Activated CD4-positive, alpha-beta T cell treated with anti-CD3 and anti-CD28 coated beads for 36 hours (primary cell): ENCODE measurements at regions not wholly inside any gene's neighbourhood (a gene's known extent, or its start where the extent isn't known, plus 50 kb on each side); places are given as distances from the start of the nearest gene placed in this dataset.

Source experiments
- ATAC-seq: fragments of 200-7000 bp; cut with Tn5 transposase; one replicate; pipeline ENCODE4 v1.10.0; 2021; ENCODE audit warnings: mild to moderate bottlenecking, moderate library complexity
- CTCF ChIA-PET: fragments of 350-600 bp; sonication (Branson Sonifier 250); formaldehyde crosslinking; loops from one replicate; lab custom pipeline; 2021; ENCODE audit warnings: antibody characterized with exemption; lab: Charles Lee
- POLR2A ChIA-PET: fragments of 350-600 bp; sonication (Branson Sonifier 250); formaldehyde crosslinking; loops from one replicate; lab custom pipeline; 2021; ENCODE audit warnings: antibody characterized with exemption, inconsistent platforms; lab: Charles Lee
- DNase-seq: peaks from one replicate; pipeline ENCODE4 v3.0.0-alpha.2; 2020
- H3K27ac Mint-ChIP-seq: one replicate; pipeline ENCODE4 v1.8.0; 2021; ENCODE audit warnings: mixed read lengths
- H3K27me3 Mint-ChIP-seq: one replicate; pipeline ENCODE4 v1.8.0; 2021; ENCODE audit warnings: mixed read lengths
- H3K36me3 Mint-ChIP-seq: one replicate; pipeline ENCODE4 v1.8.0; 2021; ENCODE audit warnings: low read depth, mixed read lengths
- H3K4me1 Mint-ChIP-seq: one replicate; pipeline ENCODE4 v1.8.0; 2021; ENCODE audit warnings: mixed read lengths
- H3K4me3 Mint-ChIP-seq: one replicate; pipeline ENCODE4 v1.8.0; 2021; ENCODE audit warnings: mild to moderate bottlenecking, moderate library complexity, mixed read lengths
- H3K9me3 Mint-ChIP-seq: one replicate; pipeline ENCODE4 v1.8.0; 2021; ENCODE audit warnings: low read depth, mixed read lengths
- intact Hi-C, 2 experiments: fragments of 100-400 bp; cut with DNase I in 1 of 2; cut with micrococcal nuclease in 1 of 2; formaldehyde crosslinking; loops; one replicate each; pipeline versions ENCODE4 v1.14.2 to v1.15.1; 2022 to 2024; cut with DNase I, micrococcal nuclease

- Mint-ChIP-seq H3K9me3 (no peaks in the 10 kb centered on the region), H3K4me3 (no peak overlapping the region), H3K36me3 (no peaks in the 10 kb centered on the region), H3K4me1 (no peaks in the 10 kb centered on the region), H3K27me3 (peaks cover 2% of the 10 kb centered on the region), H3K27ac (no peak overlapping the region)
- ChIA-PET POLR2A (no interaction called here), CTCF (no interaction called here)
- DNase-seq = no peak
- ATAC-seq = no peak
- intact Hi-C loops = no loop called here
These were observed 100.7 kb upstream of the MAP1LC3B2 start for GRCh38 chr12:116458492-116458891.

- Mint-ChIP-seq H3K27me3 (peaks cover 2% of the 10 kb centered on the region), H3K9me3 (no peaks in the 10 kb centered on the region), H3K27ac (no peak overlapping the region), H3K4me3 (no peak overlapping the region), H3K36me3 (no peaks in the 10 kb centered on the region), H3K4me1 (no peaks in the 10 kb centered on the region)
- ChIA-PET CTCF (interaction anchor here (0.8 kb wide), 1 partner anchor 21 kb away, joined by 3 read pairs; no protein-coding TSS in a partner anchor), POLR2A (no interaction called here)
- intact Hi-C loops = no loop called here
- DNase-seq = no peak
- no peak for ATAC-seq
These were observed 99.9 kb upstream of the MAP1LC3B2 start for GRCh38 chr12:116459011-116459875.

DNA sequence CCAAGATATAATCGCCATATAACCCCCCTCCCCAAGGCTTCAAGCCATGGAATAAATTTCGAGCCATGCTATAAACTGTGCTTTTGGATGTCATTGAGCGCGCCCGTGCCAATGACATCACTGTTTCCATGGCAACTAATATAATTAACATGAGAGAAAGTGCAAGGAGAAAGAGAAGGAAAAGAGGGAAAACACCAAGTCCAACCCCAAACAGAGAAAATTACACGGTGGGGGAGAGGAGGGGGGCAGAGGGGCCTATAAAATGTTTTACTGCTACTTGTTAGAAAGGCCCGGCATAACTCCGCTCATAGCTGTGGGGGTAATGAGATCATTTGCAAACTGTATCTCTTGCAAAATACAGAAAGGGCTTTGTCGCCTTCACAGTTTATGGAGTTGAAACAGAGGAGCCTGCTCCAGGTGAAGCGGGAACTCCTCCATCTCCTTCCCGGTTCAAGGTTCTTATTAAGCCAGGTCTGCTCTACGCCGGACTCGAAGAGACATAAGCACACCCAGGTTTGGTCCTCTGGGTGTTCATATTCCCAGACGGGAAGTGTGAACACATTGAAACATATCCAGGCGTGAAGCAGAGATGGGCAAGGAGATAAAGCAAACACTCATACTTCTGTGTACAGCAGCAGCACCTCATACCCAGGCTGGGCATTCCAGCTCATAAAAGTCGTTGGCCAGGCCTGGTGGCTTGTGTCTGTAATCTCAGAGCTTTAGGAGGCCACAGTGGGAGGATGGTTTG is 99.1 kb upstream of the MAP1LC3B2 start:
- no peaks in the 10 kb centered on the region for H3K9me3 Mint-ChIP-seq
- DNase-seq (no peak), ATAC-seq (no peak)
- H3K27me3 Mint-ChIP-seq = peaks cover 2% of the 10 kb centered on the region
- CTCF ChIA-PET = interaction anchor here (0.8 kb wide), 1 partner anchor 20 kb away, joined by 3 read pairs; no protein-coding TSS in a partner anchor
- H3K4me1 Mint-ChIP-seq = no peaks in the 10 kb centered on the region
- H3K36me3 Mint-ChIP-seq = no peaks in the 10 kb centered on the region
- POLR2A ChIA-PET = no interaction called here
- intact Hi-C loops = no loop called here
- no peak overlapping the region for H3K4me3 Mint-ChIP-seq
- no peak overlapping the region for H3K27ac Mint-ChIP-seq

DNA sequence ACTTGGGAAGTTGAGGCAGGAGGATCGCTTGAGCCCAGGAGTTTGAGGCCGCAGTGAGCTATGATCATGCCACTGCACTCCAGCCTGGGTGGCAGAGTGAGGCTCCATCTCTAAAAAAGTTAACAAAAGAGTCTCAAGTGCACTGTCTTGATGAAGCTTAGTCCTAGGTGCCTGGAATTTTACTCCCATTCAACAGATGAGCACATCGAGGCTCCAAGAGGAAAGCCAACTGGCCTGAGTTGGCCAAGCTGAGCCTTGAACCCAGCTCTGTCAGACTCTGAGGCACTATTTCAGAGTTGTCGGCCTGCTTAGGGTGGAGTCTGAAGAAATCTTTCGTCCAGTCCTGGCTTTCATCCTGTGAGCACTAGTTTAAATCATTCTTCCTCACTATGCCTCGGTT is 98.1 kb upstream of the MAP1LC3B2 start:
- H3K27ac Mint-ChIP-seq = no peak overlapping the region
- no peak overlapping the region for H3K4me3 Mint-ChIP-seq
- intact Hi-C loops = no loop called here
- POLR2A ChIA-PET = no interaction called here
- DNase-seq = no peak
- H3K27me3 Mint-ChIP-seq = peaks cover 2% of the 10 kb centered on the region
- no peaks in the 10 kb centered on the region for H3K36me3 Mint-ChIP-seq
- no peak for ATAC-seq
- CTCF ChIA-PET = interaction anchor here (1.1 kb wide), 1 partner anchor 27 kb away, joined by 4 read pairs; no protein-coding TSS in a partner anchor
- no peaks in the 10 kb centered on the region for H3K4me1 Mint-ChIP-seq
- H3K9me3 Mint-ChIP-seq = no peaks in the 10 kb centered on the region

DNA sequence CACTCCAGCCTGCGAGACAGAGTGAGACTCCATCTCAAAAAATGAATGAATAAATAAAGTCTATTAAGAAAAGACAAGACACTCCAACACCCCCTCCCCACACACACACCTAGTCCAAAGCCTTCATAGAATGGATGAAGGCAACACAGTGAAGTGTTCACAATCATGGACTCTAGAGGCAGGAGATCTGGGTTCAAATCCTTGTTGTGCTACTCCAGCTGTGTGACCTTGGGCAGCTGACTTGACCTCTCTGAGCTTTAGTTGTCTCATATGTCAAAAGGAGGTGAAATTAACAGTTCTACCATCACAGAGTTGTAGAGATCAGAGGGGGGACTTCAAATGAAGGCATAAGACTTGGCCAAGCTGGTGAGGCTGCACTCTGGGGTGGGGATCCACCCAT is 95.8 kb upstream of the MAP1LC3B2 start:
- ChIA-PET CTCF (interaction anchor here (0.6 kb wide), 1 partner anchor 1827 kb away, joined by 3 read pairs; no protein-coding TSS in a partner anchor), POLR2A (no interaction called here)
- no peak for ATAC-seq
- intact Hi-C loops = no loop called here
- Mint-ChIP-seq H3K9me3 (no peaks in the 10 kb centered on the region), H3K27me3 (no peaks in the 10 kb centered on the region), H3K27ac (no peak overlapping the region), H3K4me1 (no peaks in the 10 kb centered on the region), H3K4me3 (no peak overlapping the region), H3K36me3 (no peaks in the 10 kb centered on the region)
- DNase-seq = no peak

GRCh38 chr12:116465407-116465806 is 93.8 kb upstream of the MAP1LC3B2 start:
- H3K4me1 Mint-ChIP-seq = no peaks in the 10 kb centered on the region
- H3K27me3 Mint-ChIP-seq = no peaks in the 10 kb centered on the region
- ATAC-seq (no peak), DNase-seq (no peak)
- no peaks in the 10 kb centered on the region for H3K9me3 Mint-ChIP-seq
- no peak overlapping the region for H3K4me3 Mint-ChIP-seq
- H3K36me3 Mint-ChIP-seq = no peaks in the 10 kb centered on the region
- ChIA-PET CTCF (interaction anchor here (0.7 to 1.4 kb wide), 2 partner anchors 12 to 271 kb away, joined by 3 to 5 read pairs; no protein-coding TSS in a partner anchor), POLR2A (no interaction called here)
- no peak overlapping the region for H3K27ac Mint-ChIP-seq
- intact Hi-C loops = no loop called here

- CTCF ChIA-PET = interaction anchor here (0.7 kb wide), 1 partner anchor 270 kb away, joined by 3 read pairs; no protein-coding TSS in a partner anchor
- no peak overlapping the region for H3K4me3 Mint-ChIP-seq
These were observed 93.3 kb upstream of the MAP1LC3B2 start for GRCh38 chr12:116465856-116466255.

GRCh38 chr12:116466536-116466935 is 92.6 kb upstream of the MAP1LC3B2 start:
- ATAC-seq = no peak
- H3K4me3 Mint-ChIP-seq = no peak overlapping the region
- no peaks in the 10 kb centered on the region for H3K27me3 Mint-ChIP-seq
- intact Hi-C loops = no loop called here
- DNase-seq = no peak
- H3K4me1 Mint-ChIP-seq = no peaks in the 10 kb centered on the region
- no peaks in the 10 kb centered on the region for H3K9me3 Mint-ChIP-seq
- H3K27ac Mint-ChIP-seq = no peak overlapping the region
- ChIA-PET CTCF (no interaction called here), POLR2A (no interaction called here)
- H3K36me3 Mint-ChIP-seq = no peaks in the 10 kb centered on the region

More at GRCh38 chr12:116465856-116466255, 93.3 kb upstream of the MAP1LC3B2 start:
- DNase-seq (no peak), ATAC-seq (no peak)
- intact Hi-C loops = no loop called here
- Mint-ChIP-seq H3K4me1 (no peaks in the 10 kb centered on the region), H3K9me3 (no peaks in the 10 kb centered on the region), H3K27ac (no peak overlapping the region), H3K36me3 (no peaks in the 10 kb centered on the region), H3K27me3 (no peaks in the 10 kb centered on the region)
- POLR2A ChIA-PET = no interaction called here

DNA sequence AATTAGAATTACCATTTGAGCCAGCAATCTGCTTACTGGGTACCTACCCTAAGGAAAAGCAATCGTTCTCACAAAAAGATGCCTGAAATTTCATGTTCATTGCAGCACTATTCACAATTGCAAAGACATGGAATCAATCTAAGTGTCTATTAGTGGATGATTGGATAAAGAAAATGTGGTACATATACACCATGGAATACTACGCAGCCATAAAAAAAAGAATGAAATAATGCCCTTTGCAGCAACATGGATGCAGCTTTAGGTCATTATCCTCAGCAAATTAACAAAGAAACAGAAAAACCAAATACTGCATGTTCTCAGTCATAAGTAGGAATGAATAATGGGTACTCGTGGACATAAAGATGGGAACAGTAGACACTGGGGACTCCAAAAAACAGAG is 89.8 kb upstream of the MAP1LC3B2 start:
- DNase-seq = no peak
- intact Hi-C loops = no loop called here
- Mint-ChIP-seq H3K36me3 (no peaks in the 10 kb centered on the region), H3K27me3 (no peaks in the 10 kb centered on the region), H3K4me1 (no peaks in the 10 kb centered on the region), H3K4me3 (no peak overlapping the region), H3K27ac (no peak overlapping the region), H3K9me3 (peaks cover 2% of the 10 kb centered on the region)
- POLR2A ChIA-PET = no interaction called here
- CTCF ChIA-PET = interaction anchor here (0.6 kb wide), 1 partner anchor 17 kb away, joined by 3 read pairs; no protein-coding TSS in a partner anchor
- no peak for ATAC-seq

GRCh38 chr12:116471544-116471943 is 87.6 kb upstream of the MAP1LC3B2 start:
- POLR2A ChIA-PET = no interaction called here
- Mint-ChIP-seq H3K4me1 (no peaks in the 10 kb centered on the region), H3K27me3 (no peaks in the 10 kb centered on the region)

DNA sequence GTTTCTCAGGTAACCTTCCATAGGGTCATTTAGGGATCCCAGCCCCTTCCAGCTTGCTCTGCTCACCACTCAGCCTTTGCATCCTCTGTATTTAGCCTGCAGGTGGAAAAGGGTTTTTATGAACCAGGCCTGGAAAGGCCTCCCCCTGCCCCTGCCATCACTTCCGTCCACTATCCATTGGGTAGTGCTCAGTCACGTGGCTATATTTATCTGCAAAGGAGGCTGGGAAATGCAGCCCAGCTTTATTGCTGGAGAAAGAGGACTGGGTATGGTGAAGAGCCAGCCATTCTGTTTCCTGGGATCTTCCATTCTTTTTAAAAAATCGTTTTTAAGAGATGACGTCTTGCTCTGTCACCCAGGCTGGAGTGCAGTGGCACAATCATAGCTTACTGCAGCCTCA is 87.0 kb upstream of the MAP1LC3B2 start:
- ChIA-PET CTCF (no interaction called here), POLR2A (no interaction called here)
- Mint-ChIP-seq H3K9me3 (peaks cover 13% of the 10 kb centered on the region), H3K27me3 (no peaks in the 10 kb centered on the region), H3K36me3 (peaks cover 5% of the 10 kb centered on the region), H3K4me3 (no peak overlapping the region), H3K4me1 (no peaks in the 10 kb centered on the region), H3K27ac (no peak overlapping the region)
- no peak for ATAC-seq
- intact Hi-C loops = no loop called here
- DNase-seq = no peak

More at GRCh38 chr12:116471544-116471943, 87.6 kb upstream of the MAP1LC3B2 start:
- DNase-seq (no peak), ATAC-seq (no peak)
- no peak overlapping the region for H3K4me3 Mint-ChIP-seq
- CTCF ChIA-PET = no interaction called here
- no peak overlapping the region for H3K27ac Mint-ChIP-seq
- peaks cover 10% of the 10 kb centered on the region for H3K9me3 Mint-ChIP-seq
- H3K36me3 Mint-ChIP-seq = peaks cover 3% of the 10 kb centered on the region
- intact Hi-C loops = no loop called here
